22Rv1 (cell line): ENCODE measurements at regions not wholly inside any gene's neighbourhood (a gene's known extent, or its start where the extent isn't known, plus 50 kb on each side); places are given as distances from the start of the nearest gene placed in this dataset.

Experiments used
- CTCF ChIP-seq: fragments of 450-650 bp; IDR thresholded peaks from 2 replicates; pipeline ENCODE4 v1.5.1; 2017; ENCODE audit warnings: mild to moderate bottlenecking
- ZFX ChIP-seq: fragments of 450-650 bp; IDR thresholded peaks from 2 replicates; pipeline ENCODE4 v1.6.1; 2017; ENCODE audit warnings: antibody characterized with exemption, borderline replicate concordance

- TF ChIP-seq CTCF (no peak), ZFX (no peak)
Measured at GRCh38 chr6:105894556-105894955, 191.6 kb upstream of the PRDM1 start.
